ENCODE measurements at regions not wholly inside any gene's neighbourhood (a gene's known extent, or its start where the extent isn't known, plus 50 kb on each side); places are given as distances from the start of the nearest gene placed in this dataset.

DNA sequence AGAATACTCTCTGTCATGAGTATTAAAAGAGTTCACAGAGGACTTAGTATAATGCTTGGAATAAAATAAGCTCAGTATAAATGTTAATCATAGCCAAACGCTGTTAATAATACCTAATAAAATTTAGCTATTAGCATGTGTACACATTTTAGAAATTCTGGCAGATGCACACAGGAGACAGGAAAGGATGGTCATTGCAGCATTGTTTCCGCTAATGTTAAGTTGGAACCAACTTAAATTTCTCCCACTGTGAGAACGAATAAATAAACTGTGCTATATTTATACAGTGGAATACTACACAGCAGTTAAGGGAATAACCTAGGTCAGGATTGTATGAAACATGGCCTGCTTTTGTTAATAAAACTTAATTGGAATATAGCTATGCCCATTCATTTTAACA, 370.4 kb upstream of the TGFBR2 start:
- no peaks in the 10 kb centered on the region for H3K9me3 ChIP-seq
- no peak for DNase-seq
- intact Hi-C loops (cut with DNase I; ENCODE audit: low total_unique reads), result no loop called here
- H3K4me1 ChIP-seq, result peaks cover 0 to 13% (median 2%) of the 10 kb centered on the region in 4 donors
- no peaks in the 10 kb centered on the region for H3K27me3 ChIP-seq
- H3K36me3 ChIP-seq, result no peaks in the 10 kb centered on the region
- H3K27ac ChIP-seq, result no peak overlapping the region
- TF ChIP-seq, protein P1, sequence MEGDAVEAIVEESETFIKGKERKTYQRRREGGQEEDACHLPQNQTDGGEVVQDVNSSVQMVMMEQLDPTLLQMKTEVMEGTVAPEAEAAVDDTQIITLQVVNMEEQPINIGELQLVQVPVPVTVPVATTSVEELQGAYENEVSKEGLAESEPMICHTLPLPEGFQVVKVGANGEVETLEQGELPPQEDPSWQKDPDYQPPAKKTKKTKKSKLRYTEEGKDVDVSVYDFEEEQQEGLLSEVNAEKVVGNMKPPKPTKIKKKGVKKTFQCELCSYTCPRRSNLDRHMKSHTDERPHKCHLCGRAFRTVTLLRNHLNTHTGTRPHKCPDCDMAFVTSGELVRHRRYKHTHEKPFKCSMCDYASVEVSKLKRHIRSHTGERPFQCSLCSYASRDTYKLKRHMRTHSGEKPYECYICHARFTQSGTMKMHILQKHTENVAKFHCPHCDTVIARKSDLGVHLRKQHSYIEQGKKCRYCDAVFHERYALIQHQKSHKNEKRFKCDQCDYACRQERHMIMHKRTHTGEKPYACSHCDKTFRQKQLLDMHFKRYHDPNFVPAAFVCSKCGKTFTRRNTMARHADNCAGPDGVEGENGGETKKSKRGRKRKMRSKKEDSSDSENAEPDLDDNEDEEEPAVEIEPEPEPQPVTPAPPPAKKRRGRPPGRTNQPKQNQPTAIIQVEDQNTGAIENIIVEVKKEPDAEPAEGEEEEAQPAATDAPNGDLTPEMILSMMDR (IDR thresholded peaks at IDR 0.05), result no peak
- H3K4me3 ChIP-seq, result no peak overlapping the region

DNA sequence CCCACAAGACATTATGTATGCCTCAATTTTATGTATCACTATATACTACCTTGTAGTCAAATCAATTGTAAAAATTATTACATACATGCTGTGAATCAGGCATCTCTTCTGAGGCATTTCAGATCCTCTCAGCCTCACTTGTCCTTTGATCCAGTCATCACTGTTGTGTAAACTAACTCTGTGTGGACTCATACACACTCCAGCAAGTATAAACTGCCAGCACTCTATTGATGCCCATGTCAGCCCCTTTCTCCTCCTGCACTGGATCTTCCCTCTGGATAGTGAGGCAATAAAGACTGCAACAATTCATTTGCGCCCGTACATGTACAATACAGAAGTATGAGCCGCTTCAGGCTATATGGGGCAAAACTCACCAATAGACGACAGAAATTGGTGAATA, 364.7 kb upstream of the TGFBR2 start:
- Histone ChIP-seq H3K36me3 (no peaks in the 10 kb centered on the region), H3K9me3 (no peaks in the 10 kb centered on the region), H3K4me3 (no peak overlapping the region), H3K4me1 (no peaks in the 10 kb centered on the region), H3K27ac (no peak overlapping the region), H3K27me3 (no peaks in the 10 kb centered on the region)
- no peak for DNase-seq
- TF ChIP-seq, protein P1 (IDR thresholded peaks at IDR 0.05), result no peak
- intact Hi-C loops (cut with DNase I; ENCODE audit: low total_unique reads), result no loop called here

DNA sequence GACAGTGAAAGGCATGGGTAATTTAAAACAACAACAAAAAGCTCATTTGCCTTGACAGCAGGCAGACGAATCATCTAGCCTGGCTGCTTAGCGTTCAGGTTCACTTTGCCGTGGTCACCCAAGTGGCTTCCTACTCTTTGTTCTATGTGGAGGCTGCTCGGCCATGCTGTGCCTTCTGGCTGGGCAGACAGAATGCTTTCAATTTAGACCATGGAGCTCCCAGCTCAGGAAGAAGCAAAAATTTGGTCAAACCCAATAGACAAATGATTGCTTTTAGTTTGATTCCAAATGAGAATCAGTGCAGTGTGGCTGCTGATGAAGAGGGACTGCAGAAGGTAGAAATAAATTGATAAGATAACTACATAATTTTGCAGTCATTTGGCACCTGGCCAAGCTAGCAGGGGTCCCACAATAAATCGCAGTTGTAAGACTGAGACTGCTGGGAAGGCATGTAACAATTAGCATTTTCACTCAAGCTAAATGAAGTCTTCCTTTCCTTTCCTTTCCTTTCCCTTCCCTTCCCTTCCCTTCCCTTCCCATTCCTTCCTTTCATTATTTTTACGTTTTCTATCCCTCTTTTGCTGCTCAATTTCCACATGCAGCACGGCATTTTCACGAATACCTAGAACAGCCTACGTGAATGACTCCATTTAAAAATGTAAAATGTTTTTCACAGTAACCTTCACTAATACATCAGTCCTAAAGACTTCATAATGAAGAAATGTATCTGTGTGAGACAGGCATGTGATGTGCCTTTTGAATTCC, 360.4 kb upstream of the TGFBR2 start:
- H3K4me3 ChIP-seq, result no peak overlapping the region
- DNase-seq, result no peak
- H3K4me1 ChIP-seq, result no peaks in the 10 kb centered on the region
- H3K36me3 ChIP-seq, result no peaks in the 10 kb centered on the region
- intact Hi-C loops (cut with DNase I; ENCODE audit: low total_unique reads), result no loop called here
- TF ChIP-seq, protein P1 (IDR thresholded peaks at IDR 0.05), result no peak
- no peak overlapping the region for H3K27ac ChIP-seq
- no peaks in the 10 kb centered on the region for H3K27me3 ChIP-seq
- no peaks in the 10 kb centered on the region for H3K9me3 ChIP-seq

DNA sequence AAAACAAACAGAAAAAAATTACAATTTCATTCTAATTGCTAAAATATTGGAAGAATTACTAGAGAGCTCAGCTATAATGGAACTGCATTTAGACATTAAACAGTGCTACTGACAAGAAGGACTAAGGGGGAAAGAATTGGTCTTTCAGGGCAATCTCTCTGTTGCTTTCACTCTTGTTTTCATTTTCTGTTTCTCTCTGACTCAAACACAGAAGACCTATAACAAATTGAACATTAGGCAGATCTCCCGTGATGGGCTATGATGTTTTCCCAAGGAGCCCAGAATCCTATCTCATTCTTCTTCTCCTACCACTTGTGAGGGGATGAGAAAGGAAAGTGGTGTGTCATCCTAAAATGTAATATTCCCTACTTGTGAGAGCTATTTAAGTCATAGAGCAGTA, 358.0 kb upstream of the TGFBR2 start:
- H3K27ac ChIP-seq, result no peak overlapping the region
- no peak for DNase-seq
- no peaks in the 10 kb centered on the region for H3K9me3 ChIP-seq
- H3K4me3 ChIP-seq, result no peak overlapping the region
- no peaks in the 10 kb centered on the region for H3K4me1 ChIP-seq
- TF ChIP-seq, protein P1 (IDR thresholded peaks at IDR 0.05), result no peak
- no peaks in the 10 kb centered on the region for H3K27me3 ChIP-seq
- H3K36me3 ChIP-seq, result no peaks in the 10 kb centered on the region
- intact Hi-C loops (cut with DNase I; ENCODE audit: low total_unique reads), result no loop called here

DNA sequence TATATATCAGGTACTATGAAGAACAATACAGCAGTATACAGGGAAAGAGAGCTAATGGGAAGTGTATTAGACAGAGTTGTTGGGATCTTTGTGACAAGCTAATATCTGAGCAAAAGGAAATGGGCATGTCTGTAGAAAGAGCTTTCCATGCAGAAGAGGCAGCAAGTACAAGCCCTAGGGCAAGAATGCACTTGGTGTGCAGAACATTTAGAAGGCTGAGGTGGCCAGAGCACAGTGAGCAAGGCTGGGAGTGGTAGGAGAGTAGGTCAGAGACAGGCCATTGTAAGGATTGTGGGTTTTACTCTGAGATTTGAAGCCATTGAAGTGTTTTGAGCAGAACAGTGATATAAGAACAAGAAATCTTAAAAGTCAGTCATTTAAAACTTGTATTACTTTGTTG, 353.9 kb upstream of the TGFBR2 start:
- Histone ChIP-seq H3K27ac (no peak overlapping the region), H3K4me1 (no peaks in the 10 kb centered on the region), H3K27me3 (no peaks in the 10 kb centered on the region), H3K9me3 (no peaks in the 10 kb centered on the region), H3K4me3 (no peak overlapping the region), H3K36me3 (no peaks in the 10 kb centered on the region)
- intact Hi-C loops (cut with DNase I; ENCODE audit: low total_unique reads), result no loop called here
- DNase-seq, result no peak
- TF ChIP-seq, protein P1 (IDR thresholded peaks at IDR 0.05), result no peak

All from tibial artery (tissue), 4 donors.